CD4-positive, alpha-beta T cell (primary cell): ENCODE measurements at regions not wholly inside any gene's neighbourhood (a gene's known extent, or its start where the extent isn't known, plus 50 kb on each side); places are given as distances from the start of the nearest gene placed in this dataset.

Experiments
- ATAC-seq: fragments of 200-7000 bp; cut with Tn5 transposase; one replicate; pipeline ENCODE4 v1.10.0; 2022; ENCODE audit warnings: mild to moderate bottlenecking; ENCODE audit not compliant: poor library complexity
- CTCF ChIA-PET: fragments of 350-600 bp; sonication (Branson Sonifier 250); formaldehyde crosslinking; loops from one replicate; lab custom pipeline; 2021; ENCODE audit warnings: antibody characterized with exemption, inconsistent platforms; lab: Charles Lee
- POLR2A ChIA-PET: fragments of 350-600 bp; sonication (Branson Sonifier 250); formaldehyde crosslinking; loops from one replicate; lab custom pipeline; 2021; ENCODE audit warnings: antibody characterized with exemption, inconsistent platforms; lab: Charles Lee
- DNase-seq, 14 experiments: peaks; one replicate each; pipeline ENCODE4 v3.0.0-alpha.2; 2013 to 2020; ENCODE audit warnings: mixed read lengths in 2 of 14
- H3K27ac ChIP-seq, 2 donors: one replicate each; pipeline versions ENCODE4 v1.5.1 to v1.7.0; 2013; ENCODE audit warnings: low read length in 2 of 2, low read depth in 1 of 2, mild to moderate bottlenecking in 1 of 2
- H3K27me3 ChIP-seq, 2 experiments: 1 replicate in 1 of 2; 2 replicates in 1 of 2; pipeline versions ENCODE4 v1.6.1 to v1.7.0; 2013; ENCODE audit warnings: low read length in 2 of 2, control low read depth in 1 of 2, mild to moderate bottlenecking in 1 of 2, moderate library complexity in 1 of 2; ENCODE audit not compliant: insufficient read depth in 2 of 2, control insufficient read depth in 1 of 2
- H3K36me3 ChIP-seq: one replicate; pipeline ENCODE4 v1.6.1; 2013; ENCODE audit warnings: low read length, control low read depth; ENCODE audit not compliant: insufficient read depth
- H3K4me1 ChIP-seq: one replicate; pipeline ENCODE4 v1.6.1; 2013; ENCODE audit warnings: low read length, control low read depth; ENCODE audit not compliant: insufficient read depth
- H3K4me3 ChIP-seq: one replicate; pipeline ENCODE4 v1.5.1; 2013; ENCODE audit warnings: mild to moderate bottlenecking, low read length, moderate library complexity
- H3K9me3 ChIP-seq, 2 experiments: 1 replicate in 1 of 2; 2 replicates in 1 of 2; pipeline versions ENCODE4 v1.6.1 to v1.7.0; 2013; ENCODE audit warnings: low read length in 2 of 2, mild to moderate bottlenecking in 2 of 2, control low read depth in 1 of 2, moderate library complexity in 1 of 2; ENCODE audit not compliant: control insufficient read depth in 1 of 2, insufficient read depth in 1 of 2
- H3K27ac Mint-ChIP-seq: one replicate; pipeline ENCODE4 v1.8.0; 2020; ENCODE audit warnings: mixed read lengths
- H3K27me3 Mint-ChIP-seq: one replicate; pipeline ENCODE4 v1.8.0; 2021; ENCODE audit warnings: mixed read lengths
- H3K36me3 Mint-ChIP-seq: one replicate; pipeline ENCODE4 v1.8.0; 2021; ENCODE audit warnings: low read depth, mixed read lengths
- H3K4me1 Mint-ChIP-seq: one replicate; pipeline ENCODE4 v1.8.0; 2021; ENCODE audit warnings: low read depth, mixed read lengths
- H3K4me3 Mint-ChIP-seq: one replicate; pipeline ENCODE4 v1.8.0; 2020; ENCODE audit warnings: mild to moderate bottlenecking, mixed read lengths
- H3K9me3 Mint-ChIP-seq: one replicate; pipeline ENCODE4 v1.8.0; 2020; ENCODE audit warnings: mixed read lengths
- CTCF ChIP-seq: fragments of 200-600 bp; IDR thresholded peaks from one replicate; pipeline ENCODE4 v1.8.0; 2022; ENCODE audit warnings: antibody characterized with exemption, mild to moderate bottlenecking
- intact Hi-C, 2 experiments: fragments of 100-400 bp; cut with DNase I in 1 of 2; cut with micrococcal nuclease in 1 of 2; formaldehyde crosslinking; loops; one replicate each; pipeline versions ENCODE4 v1.15.1 to v1.9.0; 2023 to 2025; cut with DNase I, micrococcal nuclease

DNA sequence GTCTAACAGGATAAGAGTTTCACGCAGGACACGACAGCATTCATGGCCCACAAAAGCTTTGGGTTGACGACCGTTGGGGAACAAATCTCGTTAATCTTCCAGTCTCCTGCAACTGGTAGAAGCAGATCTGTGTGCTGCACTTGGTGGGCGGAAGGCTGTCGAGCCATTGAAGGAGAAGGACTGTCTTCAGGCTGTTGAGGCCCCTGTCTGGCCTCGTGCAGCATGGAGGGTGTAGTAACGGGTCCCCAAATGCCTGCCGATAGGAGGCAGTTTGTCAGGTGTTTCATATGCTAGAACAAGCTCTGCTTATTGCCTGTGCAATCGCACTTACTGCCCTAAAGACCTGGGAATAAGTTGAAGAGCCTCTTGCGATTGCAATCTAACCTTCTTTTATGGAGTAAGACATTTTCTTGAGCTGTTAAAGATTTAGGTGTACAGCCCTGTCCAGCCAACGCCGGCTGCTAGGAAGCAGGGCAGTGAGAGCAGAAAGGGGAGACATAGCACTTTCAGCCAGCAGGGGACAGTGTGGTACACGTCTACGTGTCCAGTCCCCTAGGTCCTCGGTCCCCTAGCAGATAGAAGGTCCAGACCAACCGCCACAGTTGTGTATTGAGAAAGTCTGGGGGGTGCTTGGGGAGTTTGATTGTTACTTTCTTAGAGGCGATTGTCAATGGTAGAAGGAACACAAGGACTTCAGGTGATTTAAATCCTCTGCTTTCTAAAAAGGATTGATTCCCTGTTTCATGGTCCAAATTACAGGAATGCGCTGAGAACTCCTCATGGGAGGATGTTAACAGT, 102.3 kb upstream of the TMPRSS2 start:
- Histone ChIP-seq H3K36me3 (no peaks in the 10 kb centered on the region), H3K27ac (no peak overlapping the region), H3K4me1 (no peaks in the 10 kb centered on the region), H3K27me3 (peaks cover 10% of the 10 kb centered on the region in 2 experiments), H3K4me3 (no peak overlapping the region), H3K9me3 (peaks cover 0 to 6% of the 10 kb centered on the region in 2 experiments)
- intact Hi-C loops: loop anchor here in 1 of 2 experiments (5.0 kb wide), 1 partner anchor 507 kb away; no protein-coding TSS in a partner anchor
- CTCF ChIA-PET: no interaction called here
- Mint-ChIP-seq H3K36me3 (no peaks in the 10 kb centered on the region), H3K9me3 (no peaks in the 10 kb centered on the region), H3K4me3 (no peak overlapping the region), H3K27ac (no peak overlapping the region), H3K4me1 (no peaks in the 10 kb centered on the region), H3K27me3 (peaks cover 51% of the 10 kb centered on the region)
- TF ChIP-seq CTCF: no peak
- ATAC-seq: no peak
- DNase-seq: peak in 4 of 14 experiments; percentile 11 to 51 (median 29)
- POLR2A ChIA-PET: no interaction called here

- Histone ChIP-seq H3K4me1 (no peaks in the 10 kb centered on the region), H3K36me3 (no peaks in the 10 kb centered on the region), H3K27me3 (peaks cover 8 to 10% of the 10 kb centered on the region in 2 experiments), H3K4me3 (no peak overlapping the region), H3K27ac (no peak overlapping the region), H3K9me3 (no peaks in the 10 kb centered on the region)
- ChIA-PET CTCF (no interaction called here), POLR2A (no interaction called here)
- no peak for TF ChIP-seq CTCF
- DNase-seq (no peak), ATAC-seq (no peak)
- no peaks in the 10 kb centered on the region for H3K9me3 Mint-ChIP-seq
- H3K4me3 Mint-ChIP-seq: no peak overlapping the region
- H3K4me1 Mint-ChIP-seq: no peaks in the 10 kb centered on the region
- H3K27ac Mint-ChIP-seq: no peak overlapping the region
- H3K36me3 Mint-ChIP-seq: no peaks in the 10 kb centered on the region
- intact Hi-C loops: no loop called here
- H3K27me3 Mint-ChIP-seq: peaks cover 46% of the 10 kb centered on the region
Measured at GRCh38 chr21:41606706-41607105, 98.7 kb upstream of the TMPRSS2 start.

GRCh38 chr21:41605934-41606285, 98.0 kb upstream of the TMPRSS2 start:
- DNase-seq: no peak
- Histone ChIP-seq H3K4me3 (no peak overlapping the region), H3K9me3 (no peaks in the 10 kb centered on the region), H3K36me3 (no peaks in the 10 kb centered on the region), H3K4me1 (no peaks in the 10 kb centered on the region), H3K27ac (no peak overlapping the region), H3K27me3 (peaks cover 8 to 10% of the 10 kb centered on the region in 2 experiments)
- H3K36me3 Mint-ChIP-seq: no peaks in the 10 kb centered on the region
- H3K27me3 Mint-ChIP-seq: peaks cover 41% of the 10 kb centered on the region
- intact Hi-C loops: no loop called here
- ChIA-PET POLR2A (no interaction called here), CTCF (no interaction called here)
- no peaks in the 10 kb centered on the region for H3K9me3 Mint-ChIP-seq
- no peak overlapping the region for H3K4me3 Mint-ChIP-seq
- no peak for ATAC-seq
- no peak overlapping the region for H3K27ac Mint-ChIP-seq
- no peaks in the 10 kb centered on the region for H3K4me1 Mint-ChIP-seq
- TF ChIP-seq CTCF: no peak
